CD8-positive, alpha-beta memory T cell (primary cell): ENCODE measurements at regions not wholly inside any gene's neighbourhood (a gene's known extent, or its start where the extent isn't known, plus 50 kb on each side); places are given as distances from the start of the nearest gene placed in this dataset.

Experiments
- CTCF ChIA-PET: fragments of 350-600 bp; sonication (Branson Sonifier 250); formaldehyde crosslinking; loops from one replicate; lab custom pipeline; 2021; ENCODE audit warnings: antibody characterized with exemption; lab: Charles Lee
- POLR2A ChIA-PET: fragments of 350-600 bp; sonication (Branson Sonifier 250); formaldehyde crosslinking; loops from one replicate; lab custom pipeline; 2021; ENCODE audit warnings: antibody characterized with exemption; lab: Charles Lee
- DNase-seq, 5 donors: peaks; one replicate each; pipeline versions ENCODE4 v3.0.0 to v3.0.0-alpha.2; 2020 to 2022; ENCODE audit warnings: mixed read lengths in 1 of 5
- H3K27ac ChIP-seq: one replicate; pipeline ENCODE4 v1.7.0; 2013; ENCODE audit warnings: low read depth, mild to moderate bottlenecking, low read length, moderate library complexity
- H3K27me3 ChIP-seq: 2 replicates; pipeline ENCODE4 v1.7.0; 2013; ENCODE audit warnings: low read length, mild to moderate bottlenecking; ENCODE audit not compliant: insufficient read depth, poor library complexity, severe bottlenecking
- H3K36me3 ChIP-seq: 2 replicates; pipeline ENCODE4 v1.7.0; 2013; ENCODE audit warnings: mild to moderate bottlenecking, low read length, moderate library complexity; ENCODE audit not compliant: insufficient read depth
- H3K4me1 ChIP-seq: 2 replicates; pipeline ENCODE4 v1.7.0; 2013; ENCODE audit warnings: mild to moderate bottlenecking, low read length, moderate library complexity; ENCODE audit not compliant: insufficient read depth
- H3K4me3 ChIP-seq: 2 replicates; pipeline ENCODE4 v1.7.0; 2013; ENCODE audit warnings: mild to moderate bottlenecking, low read length
- H3K9me3 ChIP-seq: 2 replicates; pipeline ENCODE4 v1.7.0; 2013; ENCODE audit warnings: mild to moderate bottlenecking, low read length
- H3K27ac Mint-ChIP-seq, 8 donors: one replicate each; pipeline ENCODE4 v1.8.0; 2020 to 2021; ENCODE audit warnings: mixed read lengths in 8 of 8, mild to moderate bottlenecking in 6 of 8, inconsistent platforms in 3 of 8, moderate library complexity in 3 of 8
- H3K27me3 Mint-ChIP-seq, 2 donors: one replicate each; pipeline ENCODE4 v1.8.0; 2020 to 2021; ENCODE audit warnings: mixed read lengths in 2 of 2, mild to moderate bottlenecking in 1 of 2, moderate library complexity in 1 of 2
- H3K36me3 Mint-ChIP-seq, 3 donors: one replicate each; pipeline ENCODE4 v1.8.0; 2020 to 2021; ENCODE audit warnings: mixed read lengths in 3 of 3, inconsistent platforms in 1 of 3, mild to moderate bottlenecking in 1 of 3
- H3K4me1 Mint-ChIP-seq, 3 donors: one replicate each; pipeline ENCODE4 v1.8.0; 2020 to 2021; ENCODE audit warnings: mixed read lengths in 3 of 3, inconsistent platforms in 1 of 3, mild to moderate bottlenecking in 1 of 3
- H3K4me3 Mint-ChIP-seq, 7 donors: one replicate each; pipeline ENCODE4 v1.8.0; 2020 to 2021; ENCODE audit warnings: mixed read lengths in 7 of 7, mild to moderate bottlenecking in 6 of 7, moderate library complexity in 4 of 7, inconsistent platforms in 2 of 7
- H3K9me3 Mint-ChIP-seq, 5 donors: one replicate each; pipeline ENCODE4 v1.8.0; 2020 to 2022; ENCODE audit warnings: mixed read lengths in 5 of 5, mild to moderate bottlenecking in 3 of 5, moderate library complexity in 2 of 5, inconsistent platforms in 1 of 5

DNA sequence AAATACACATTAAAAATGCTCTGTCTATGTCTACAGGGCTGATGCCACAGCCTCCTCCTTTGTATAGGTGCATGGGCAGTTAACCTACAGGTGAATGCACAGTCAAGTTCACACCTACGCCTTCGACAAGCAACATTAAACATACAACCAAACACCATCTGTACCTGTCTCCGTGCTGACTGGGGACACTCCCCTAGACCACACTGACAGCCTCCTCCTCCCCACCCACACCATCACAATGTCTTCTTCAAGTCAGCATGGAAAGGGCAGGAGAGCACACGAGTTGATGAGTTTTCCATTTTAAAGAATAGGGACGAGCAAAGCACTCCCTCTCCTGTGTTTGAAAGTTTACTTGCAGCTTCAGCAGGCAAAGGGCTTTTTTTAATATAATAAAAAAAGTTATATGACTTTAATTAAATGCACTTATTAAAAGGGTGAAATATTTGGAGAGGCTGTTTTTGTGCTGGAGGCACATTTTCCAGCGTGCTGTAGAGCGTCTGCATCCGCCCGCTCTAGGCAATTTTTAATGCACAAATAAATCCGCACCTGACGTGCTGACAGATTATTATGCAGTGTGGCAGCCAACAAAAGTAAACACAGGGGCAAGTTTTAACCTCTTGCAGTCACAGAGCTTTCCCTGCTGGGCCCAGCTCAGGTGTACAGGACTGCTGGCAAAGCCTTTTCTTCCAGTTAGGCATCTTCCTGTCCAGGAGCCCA lies 367.9 kb downstream of the SOX9 start:
- Mint-ChIP-seq H3K4me1 (no peaks in the 10 kb centered on the region), H3K4me3 (no peak overlapping the region), H3K27me3 (peaks cover 0 to 5% of the 10 kb centered on the region in 2 donors), H3K36me3 (no peaks in the 10 kb centered on the region), H3K9me3 (peaks cover 0 to 5% (median 0%) of the 10 kb centered on the region in 5 donors), H3K27ac (no peak overlapping the region)
- Histone ChIP-seq H3K27me3 (no peaks in the 10 kb centered on the region), H3K4me3 (no peak overlapping the region), H3K4me1 (no peaks in the 10 kb centered on the region), H3K36me3 (no peaks in the 10 kb centered on the region), H3K9me3 (no peaks in the 10 kb centered on the region), H3K27ac (no peak overlapping the region)
- CTCF ChIA-PET, result no interaction called here
- POLR2A ChIA-PET, result no interaction called here
- DNase-seq, result no peak

DNA sequence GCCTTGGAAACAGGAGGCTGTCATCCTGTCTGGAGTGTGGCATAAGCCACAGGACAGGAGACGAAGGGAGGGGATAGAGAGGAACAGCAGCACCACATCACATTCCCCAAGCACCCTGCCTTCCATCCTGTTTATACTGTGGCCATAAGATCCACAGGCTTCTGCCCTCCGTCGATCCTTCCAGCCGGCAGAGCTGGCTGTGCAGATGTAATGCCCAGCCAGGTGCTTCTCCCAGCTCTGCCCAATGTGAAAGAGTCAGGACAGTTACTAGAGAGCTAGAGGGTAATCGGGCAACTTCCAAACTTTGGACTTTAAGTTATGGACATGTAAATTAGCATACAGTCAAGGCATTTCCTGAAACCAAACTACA lies 368.4 kb downstream of the SOX9 start:
- H3K27me3 Mint-ChIP-seq, result peaks cover 0 to 5% of the 10 kb centered on the region in 2 donors
- DNase-seq, result no peak
- H3K4me1 ChIP-seq, result no peaks in the 10 kb centered on the region
- no peak overlapping the region for H3K4me3 Mint-ChIP-seq
- no peaks in the 10 kb centered on the region for H3K36me3 Mint-ChIP-seq
- no peaks in the 10 kb centered on the region for H3K4me1 Mint-ChIP-seq
- no peaks in the 10 kb centered on the region for H3K27me3 ChIP-seq
- no peak overlapping the region for H3K27ac ChIP-seq
- peaks cover 0 to 5% (median 0%) of the 10 kb centered on the region in 5 donors for H3K9me3 Mint-ChIP-seq
- ChIA-PET CTCF (no interaction called here), POLR2A (no interaction called here)
- H3K9me3 ChIP-seq, result no peaks in the 10 kb centered on the region
- no peak overlapping the region for H3K4me3 ChIP-seq
- H3K27ac Mint-ChIP-seq, result no peak overlapping the region
- H3K36me3 ChIP-seq, result no peaks in the 10 kb centered on the region

DNA sequence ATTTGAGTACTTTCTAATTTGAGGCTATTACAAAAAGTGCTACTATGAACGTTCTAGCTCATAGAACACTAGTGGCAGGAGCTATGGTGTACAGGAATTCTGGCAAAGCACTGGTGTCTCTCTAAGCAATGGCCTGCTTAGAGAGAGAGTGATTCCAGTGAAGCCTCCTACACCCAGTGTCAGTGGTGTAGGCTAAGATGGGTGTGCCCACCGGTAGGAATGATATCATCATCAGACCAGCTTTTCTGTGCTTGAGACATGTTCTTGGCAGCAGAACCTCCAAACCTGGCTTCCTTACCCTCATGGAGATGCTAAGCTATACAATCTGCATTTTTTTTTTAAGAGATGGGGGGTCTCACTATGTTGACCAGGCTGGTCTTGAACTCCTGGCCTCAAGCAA lies 370.3 kb downstream of the SOX9 start:
- H3K27me3 Mint-ChIP-seq, result peaks cover 4 to 5% of the 10 kb centered on the region in 2 donors
- Histone ChIP-seq H3K9me3 (no peaks in the 10 kb centered on the region), H3K27me3 (no peaks in the 10 kb centered on the region), H3K4me3 (no peak overlapping the region), H3K27ac (no peak overlapping the region), H3K4me1 (no peaks in the 10 kb centered on the region), H3K36me3 (no peaks in the 10 kb centered on the region)
- DNase-seq, result no peak
- ChIA-PET CTCF (no interaction called here), POLR2A (no interaction called here)
- H3K27ac Mint-ChIP-seq, result no peak overlapping the region
- no peaks in the 10 kb centered on the region for H3K4me1 Mint-ChIP-seq
- no peak overlapping the region for H3K4me3 Mint-ChIP-seq
- no peaks in the 10 kb centered on the region for H3K36me3 Mint-ChIP-seq
- peaks cover 0 to 5% (median 0%) of the 10 kb centered on the region in 5 donors for H3K9me3 Mint-ChIP-seq

DNA sequence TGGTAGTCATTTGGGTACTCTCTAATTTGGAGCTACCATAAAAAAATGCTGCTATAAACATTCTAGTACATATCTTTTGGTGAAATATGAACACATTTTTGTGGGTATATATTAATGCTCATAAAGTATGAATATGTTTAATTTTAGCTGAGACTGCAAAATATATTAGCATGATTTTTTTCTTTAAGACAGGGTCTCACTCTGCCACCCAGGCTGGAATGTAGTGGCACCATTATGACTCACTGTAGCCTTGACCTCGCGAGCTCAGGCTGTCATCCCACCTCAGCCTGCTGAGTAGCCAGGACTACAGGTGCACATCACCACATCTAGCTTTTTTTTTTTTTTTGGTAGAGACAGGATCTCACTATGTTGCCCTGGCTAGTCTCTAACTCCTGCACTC lies 371.7 kb downstream of the SOX9 start:
- ChIA-PET POLR2A (no interaction called here), CTCF (no interaction called here)
- Mint-ChIP-seq H3K36me3 (no peaks in the 10 kb centered on the region), H3K27ac (no peak overlapping the region), H3K27me3 (peaks cover 4 to 5% of the 10 kb centered on the region in 2 donors), H3K4me3 (no peak overlapping the region), H3K9me3 (peaks cover 0 to 5% (median 0%) of the 10 kb centered on the region in 5 donors), H3K4me1 (no peaks in the 10 kb centered on the region)
- H3K4me3 ChIP-seq, result no peak overlapping the region
- DNase-seq, result no peak
- H3K36me3 ChIP-seq, result no peaks in the 10 kb centered on the region
- H3K4me1 ChIP-seq, result no peaks in the 10 kb centered on the region
- no peaks in the 10 kb centered on the region for H3K9me3 ChIP-seq
- no peak overlapping the region for H3K27ac ChIP-seq
- no peaks in the 10 kb centered on the region for H3K27me3 ChIP-seq

DNA sequence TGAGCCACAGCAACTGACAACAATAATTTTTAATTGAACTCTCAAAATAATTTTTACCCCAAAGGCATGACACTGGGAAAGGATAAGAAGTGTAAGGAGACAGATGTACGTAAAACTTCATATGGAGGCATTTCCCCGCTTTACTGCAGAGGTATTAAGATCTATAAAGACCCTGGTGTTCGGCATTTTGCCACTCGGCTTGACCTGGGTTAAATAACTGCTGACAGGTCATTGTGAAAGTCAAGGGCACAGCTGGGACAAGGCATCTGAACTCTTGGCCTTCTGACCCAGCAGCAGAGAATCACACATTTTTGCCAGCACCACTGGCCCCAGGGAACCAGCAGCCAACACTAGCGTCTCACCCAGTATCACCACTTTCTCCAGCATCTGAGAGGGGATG lies 372.1 kb downstream of the SOX9 start:
- H3K4me3 Mint-ChIP-seq, result no peak overlapping the region
- H3K27ac ChIP-seq, result no peak overlapping the region
- POLR2A ChIA-PET, result no interaction called here

DNA sequence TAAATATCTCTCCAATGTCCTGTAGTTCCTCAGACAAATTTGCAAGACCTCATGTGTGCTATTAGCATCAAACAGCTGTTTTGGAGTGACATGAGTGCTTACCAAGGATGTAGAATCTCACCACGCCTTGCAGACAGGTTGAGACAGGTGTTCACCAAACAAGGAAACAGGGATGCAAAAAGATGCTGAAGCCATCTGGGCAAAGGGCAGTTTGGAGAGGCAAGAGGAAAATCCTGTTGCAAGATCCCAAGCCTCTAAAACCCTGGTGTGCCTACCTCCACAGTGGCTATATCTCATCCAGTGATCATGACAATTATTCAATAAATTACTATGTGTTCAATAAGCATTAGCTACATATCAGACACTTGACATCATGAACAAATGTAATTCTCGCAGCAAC lies 373.7 kb downstream of the SOX9 start:
- Histone ChIP-seq H3K27me3 (no peaks in the 10 kb centered on the region), H3K27ac (no peak overlapping the region), H3K4me1 (no peaks in the 10 kb centered on the region), H3K36me3 (no peaks in the 10 kb centered on the region), H3K4me3 (no peak overlapping the region), H3K9me3 (no peaks in the 10 kb centered on the region)
- Mint-ChIP-seq H3K9me3 (peaks cover 0 to 5% (median 0%) of the 10 kb centered on the region in 5 donors), H3K27me3 (peaks cover 4 to 7% of the 10 kb centered on the region in 2 donors), H3K27ac (no peak overlapping the region), H3K4me1 (no peaks in the 10 kb centered on the region), H3K4me3 (no peak overlapping the region), H3K36me3 (no peaks in the 10 kb centered on the region)
- ChIA-PET CTCF (no interaction called here), POLR2A (no interaction called here)
- DNase-seq, result no peak

More for the DNA sequence above, 372.1 kb downstream of the SOX9 start:
- DNase-seq, result no peak
- Histone ChIP-seq H3K4me3 (no peak overlapping the region), H3K4me1 (no peaks in the 10 kb centered on the region), H3K36me3 (no peaks in the 10 kb centered on the region), H3K9me3 (no peaks in the 10 kb centered on the region), H3K27me3 (no peaks in the 10 kb centered on the region)
- Mint-ChIP-seq H3K36me3 (no peaks in the 10 kb centered on the region), H3K9me3 (peaks cover 0 to 5% (median 0%) of the 10 kb centered on the region in 5 donors), H3K27me3 (peaks cover 4 to 5% of the 10 kb centered on the region in 2 donors), H3K4me1 (no peaks in the 10 kb centered on the region), H3K27ac (no peak overlapping the region)
- CTCF ChIA-PET, result no interaction called here

DNA sequence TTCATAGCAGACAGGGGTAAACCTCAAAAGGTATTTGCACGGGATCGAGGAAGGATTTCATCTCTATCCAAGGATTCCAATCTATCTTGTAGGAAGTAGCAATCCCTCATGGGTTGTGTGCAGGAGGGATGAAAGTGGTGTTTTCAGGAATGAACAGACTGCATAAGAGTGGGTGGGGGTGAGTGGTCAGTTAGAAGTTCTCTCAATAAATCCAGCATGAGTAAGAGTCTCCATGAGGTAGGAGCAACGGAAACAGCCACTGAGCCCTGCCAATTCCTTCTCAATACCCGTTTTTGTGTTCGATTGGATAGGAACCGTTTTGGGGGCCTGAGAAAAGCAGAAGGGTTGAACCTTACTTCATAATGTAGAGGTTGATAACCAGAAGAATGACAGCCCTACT lies 375.6 kb downstream of the SOX9 start:
- Mint-ChIP-seq H3K4me3 (no peak overlapping the region), H3K27me3 (peaks cover 4 to 7% of the 10 kb centered on the region in 2 donors), H3K4me1 (no peaks in the 10 kb centered on the region), H3K9me3 (peaks cover 0 to 4% (median 0%) of the 10 kb centered on the region in 5 donors), H3K36me3 (no peaks in the 10 kb centered on the region), H3K27ac (no peak overlapping the region)
- ChIA-PET POLR2A (no interaction called here), CTCF (no interaction called here)
- DNase-seq, result no peak
- Histone ChIP-seq H3K27ac (no peak overlapping the region), H3K36me3 (no peaks in the 10 kb centered on the region), H3K4me3 (no peak overlapping the region), H3K9me3 (no peaks in the 10 kb centered on the region), H3K27me3 (no peaks in the 10 kb centered on the region), H3K4me1 (no peaks in the 10 kb centered on the region)

DNA sequence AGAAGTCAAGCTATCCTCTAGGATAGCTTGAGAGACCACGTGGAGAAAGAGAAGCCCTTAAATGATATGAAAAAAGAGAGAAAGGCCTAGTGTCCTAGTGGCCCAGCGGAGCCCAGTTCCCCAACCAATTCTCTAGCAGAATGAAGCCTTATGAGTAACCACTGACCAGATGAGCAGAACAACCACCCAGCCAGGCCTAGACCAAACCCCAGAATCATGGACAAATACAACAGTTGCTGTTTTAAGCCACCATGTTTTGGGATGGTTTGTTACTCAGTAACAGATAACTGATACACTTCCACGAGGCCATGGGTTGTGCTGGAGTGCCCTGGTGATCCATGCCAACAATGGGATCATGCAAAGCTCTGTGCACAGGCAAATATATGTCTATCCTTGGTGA lies 377.1 kb downstream of the SOX9 start:
- Mint-ChIP-seq H3K27me3 (peaks cover 7 to 9% of the 10 kb centered on the region in 2 donors), H3K4me1 (no peaks in the 10 kb centered on the region), H3K4me3 (no peak overlapping the region), H3K9me3 (peaks cover 0 to 4% (median 0%) of the 10 kb centered on the region in 5 donors), H3K27ac (no peak overlapping the region), H3K36me3 (no peaks in the 10 kb centered on the region)
- no peak overlapping the region for H3K27ac ChIP-seq
- no peak overlapping the region for H3K4me3 ChIP-seq
- H3K36me3 ChIP-seq, result no peaks in the 10 kb centered on the region
- DNase-seq, result no peak
- CTCF ChIA-PET, result no interaction called here
- POLR2A ChIA-PET, result no interaction called here
- no peaks in the 10 kb centered on the region for H3K27me3 ChIP-seq
- H3K9me3 ChIP-seq, result no peaks in the 10 kb centered on the region
- H3K4me1 ChIP-seq, result no peaks in the 10 kb centered on the region
